ENCODE measurements at regions not wholly inside any gene's neighbourhood (a gene's known extent, or its start where the extent isn't known, plus 50 kb on each side); places are given as distances from the start of the nearest gene placed in this dataset.

DNA sequence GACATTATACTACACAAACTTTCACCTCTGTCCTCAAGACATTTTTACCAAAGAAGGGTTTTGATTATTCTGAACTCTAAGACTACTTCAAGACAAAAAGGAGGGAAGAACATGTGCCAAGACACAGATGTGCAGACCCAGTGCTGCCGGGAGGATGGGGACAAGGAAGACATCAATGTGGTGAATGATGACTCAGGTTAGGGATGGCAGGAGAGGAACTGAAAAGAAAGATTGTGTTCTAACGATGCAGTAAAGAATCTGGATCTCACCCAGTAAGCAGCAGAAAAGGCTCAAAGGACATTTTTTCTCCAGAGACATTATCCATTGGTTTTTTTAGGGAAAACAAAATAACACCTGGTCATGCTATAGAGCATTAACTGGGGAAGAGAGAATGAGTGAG, 449.9 kb upstream of the NR2F2 start:
- TF ChIP-seq, protein P1, sequence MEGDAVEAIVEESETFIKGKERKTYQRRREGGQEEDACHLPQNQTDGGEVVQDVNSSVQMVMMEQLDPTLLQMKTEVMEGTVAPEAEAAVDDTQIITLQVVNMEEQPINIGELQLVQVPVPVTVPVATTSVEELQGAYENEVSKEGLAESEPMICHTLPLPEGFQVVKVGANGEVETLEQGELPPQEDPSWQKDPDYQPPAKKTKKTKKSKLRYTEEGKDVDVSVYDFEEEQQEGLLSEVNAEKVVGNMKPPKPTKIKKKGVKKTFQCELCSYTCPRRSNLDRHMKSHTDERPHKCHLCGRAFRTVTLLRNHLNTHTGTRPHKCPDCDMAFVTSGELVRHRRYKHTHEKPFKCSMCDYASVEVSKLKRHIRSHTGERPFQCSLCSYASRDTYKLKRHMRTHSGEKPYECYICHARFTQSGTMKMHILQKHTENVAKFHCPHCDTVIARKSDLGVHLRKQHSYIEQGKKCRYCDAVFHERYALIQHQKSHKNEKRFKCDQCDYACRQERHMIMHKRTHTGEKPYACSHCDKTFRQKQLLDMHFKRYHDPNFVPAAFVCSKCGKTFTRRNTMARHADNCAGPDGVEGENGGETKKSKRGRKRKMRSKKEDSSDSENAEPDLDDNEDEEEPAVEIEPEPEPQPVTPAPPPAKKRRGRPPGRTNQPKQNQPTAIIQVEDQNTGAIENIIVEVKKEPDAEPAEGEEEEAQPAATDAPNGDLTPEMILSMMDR (IDR thresholded peaks at IDR 0.05), result no peak
- TF ChIP-seq, protein P2, sequence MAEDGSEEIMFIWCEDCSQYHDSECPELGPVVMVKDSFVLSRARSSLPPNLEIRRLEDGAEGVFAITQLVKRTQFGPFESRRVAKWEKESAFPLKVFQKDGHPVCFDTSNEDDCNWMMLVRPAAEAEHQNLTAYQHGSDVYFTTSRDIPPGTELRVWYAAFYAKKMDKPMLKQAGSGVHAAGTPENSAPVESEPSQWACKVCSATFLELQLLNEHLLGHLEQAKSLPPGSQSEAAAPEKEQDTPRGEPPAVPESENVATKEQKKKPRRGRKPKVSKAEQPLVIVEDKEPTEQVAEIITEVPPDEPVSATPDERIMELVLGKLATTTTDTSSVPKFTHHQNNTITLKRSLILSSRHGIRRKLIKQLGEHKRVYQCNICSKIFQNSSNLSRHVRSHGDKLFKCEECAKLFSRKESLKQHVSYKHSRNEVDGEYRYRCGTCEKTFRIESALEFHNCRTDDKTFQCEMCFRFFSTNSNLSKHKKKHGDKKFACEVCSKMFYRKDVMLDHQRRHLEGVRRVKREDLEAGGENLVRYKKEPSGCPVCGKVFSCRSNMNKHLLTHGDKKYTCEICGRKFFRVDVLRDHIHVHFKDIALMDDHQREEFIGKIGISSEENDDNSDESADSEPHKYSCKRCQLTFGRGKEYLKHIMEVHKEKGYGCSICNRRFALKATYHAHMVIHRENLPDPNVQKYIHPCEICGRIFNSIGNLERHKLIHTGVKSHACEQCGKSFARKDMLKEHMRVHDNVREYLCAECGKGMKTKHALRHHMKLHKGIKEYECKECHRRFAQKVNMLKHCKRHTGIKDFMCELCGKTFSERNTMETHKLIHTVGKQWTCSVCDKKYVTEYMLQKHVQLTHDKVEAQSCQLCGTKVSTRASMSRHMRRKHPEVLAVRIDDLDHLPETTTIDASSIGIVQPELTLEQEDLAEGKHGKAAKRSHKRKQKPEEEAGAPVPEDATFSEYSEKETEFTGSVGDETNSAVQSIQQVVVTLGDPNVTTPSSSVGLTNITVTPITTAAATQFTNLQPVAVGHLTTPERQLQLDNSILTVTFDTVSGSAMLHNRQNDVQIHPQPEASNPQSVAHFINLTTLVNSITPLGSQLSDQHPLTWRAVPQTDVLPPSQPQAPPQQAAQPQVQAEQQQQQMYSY (CRISPR knock-in tag; IDR thresholded peaks at IDR 0.05), result no peak
- TF ChIP-seq CBFB (CRISPR knock-in tag; IDR thresholded peaks at IDR 0.05; ENCODE audit: low read depth), result no peak
- TF ChIP-seq, protein P3, sequence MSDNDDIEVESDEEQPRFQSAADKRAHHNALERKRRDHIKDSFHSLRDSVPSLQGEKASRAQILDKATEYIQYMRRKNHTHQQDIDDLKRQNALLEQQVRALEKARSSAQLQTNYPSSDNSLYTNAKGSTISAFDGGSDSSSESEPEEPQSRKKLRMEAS (CRISPR knock-in tag; IDR thresholded peaks at IDR 0.05), result no peak
- TF ChIP-seq SMAD3 (CRISPR knock-in tag; IDR thresholded peaks at IDR 0.05; ENCODE audit: borderline replicate concordance), result no peak
- TF ChIP-seq IRF2 (CRISPR knock-in tag; IDR thresholded peaks at IDR 0.05; ENCODE audit: borderline replicate concordance, low read depth), result no peak
- TF ChIP-seq, protein P4, sequence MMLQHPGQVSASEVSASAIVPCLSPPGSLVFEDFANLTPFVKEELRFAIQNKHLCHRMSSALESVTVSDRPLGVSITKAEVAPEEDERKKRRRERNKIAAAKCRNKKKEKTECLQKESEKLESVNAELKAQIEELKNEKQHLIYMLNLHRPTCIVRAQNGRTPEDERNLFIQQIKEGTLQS (CRISPR knock-in tag; conservative IDR thresholded peaks at IDR 0.05), result no peak
